DLD1 (cell line): ENCODE measurements at regions not wholly inside any gene's neighbourhood (a gene's known extent, or its start where the extent isn't known, plus 50 kb on each side); places are given as distances from the start of the nearest gene placed in this dataset.

Experiments
- in situ Hi-C: cut with HindIII; loops from 2 replicates; pipeline ENCODE4 v1.10.0; 2017; ENCODE audit warnings: low sequenced_read_pairs

- in situ Hi-C loops, result no loop called here
These were observed 686.3 kb downstream of the LIG4 start for GRCh38 chr13:107529035-107529434.

DNA sequence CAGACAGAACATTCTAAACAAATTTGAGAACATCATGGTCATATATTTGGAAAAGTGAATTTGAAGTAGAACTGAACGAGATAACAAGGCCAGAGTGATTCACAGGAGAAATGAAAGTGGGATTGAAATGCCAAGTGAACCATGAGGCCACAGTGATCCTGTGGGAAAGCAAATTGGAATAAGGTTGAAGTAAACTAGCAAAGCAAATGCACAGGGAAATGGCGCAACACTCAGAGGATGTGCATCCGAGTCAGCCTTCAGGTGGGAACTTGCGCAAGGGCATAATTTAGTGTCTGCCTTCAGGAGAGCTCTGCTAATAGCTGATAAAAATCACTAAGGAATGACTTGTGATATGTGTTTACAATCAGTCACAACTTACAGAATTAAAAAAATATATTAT is 696.6 kb downstream of the LIG4 start:
- in situ Hi-C loops, result no loop called here

DNA sequence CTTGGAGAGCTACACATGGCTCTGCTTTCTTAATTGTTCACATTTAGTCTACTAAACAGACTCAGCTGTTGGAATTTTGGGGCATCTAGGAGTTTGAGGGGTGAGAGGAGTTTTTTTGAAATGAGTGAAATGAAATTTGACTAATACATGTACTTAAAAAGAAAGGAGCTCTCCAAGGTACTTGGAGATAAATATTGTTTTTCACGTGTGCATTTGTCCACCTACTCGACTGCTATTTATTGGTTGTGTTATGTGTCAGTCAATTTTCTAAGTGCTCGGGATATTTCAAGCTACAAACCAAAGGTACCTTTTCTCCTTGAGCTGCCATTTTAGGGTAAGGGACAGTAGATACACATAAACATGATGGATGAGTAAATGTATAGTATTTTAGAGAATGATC is 697.0 kb downstream of the LIG4 start:
- in situ Hi-C loops, result no loop called here

- in situ Hi-C loops, result no loop called here
These were observed 698.8 kb downstream of the LIG4 start for GRCh38 chr13:107516517-107516916.

GRCh38 chr13:107512551-107512950 is 702.8 kb downstream of the LIG4 start:
- in situ Hi-C loops, result no loop called here

DNA sequence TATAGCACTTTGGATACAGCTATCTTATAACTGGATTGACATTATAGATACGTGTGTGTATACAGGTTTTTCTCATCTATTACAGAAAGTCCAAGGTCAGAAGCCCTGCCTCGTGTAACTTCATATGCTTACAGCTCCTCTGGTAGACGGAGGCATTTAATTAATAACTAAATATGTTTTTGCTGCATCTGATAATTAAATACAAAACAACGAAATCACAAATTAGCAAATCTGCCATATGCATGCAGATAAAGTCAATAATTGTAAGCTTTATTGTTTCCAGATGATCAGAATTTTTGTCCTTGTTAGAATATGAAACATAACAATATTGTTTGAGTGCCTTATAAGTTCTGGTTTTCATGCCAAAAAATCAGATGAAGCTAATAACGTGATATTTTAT is 717.7 kb downstream of the LIG4 start:
- in situ Hi-C loops, result no loop called here

DNA sequence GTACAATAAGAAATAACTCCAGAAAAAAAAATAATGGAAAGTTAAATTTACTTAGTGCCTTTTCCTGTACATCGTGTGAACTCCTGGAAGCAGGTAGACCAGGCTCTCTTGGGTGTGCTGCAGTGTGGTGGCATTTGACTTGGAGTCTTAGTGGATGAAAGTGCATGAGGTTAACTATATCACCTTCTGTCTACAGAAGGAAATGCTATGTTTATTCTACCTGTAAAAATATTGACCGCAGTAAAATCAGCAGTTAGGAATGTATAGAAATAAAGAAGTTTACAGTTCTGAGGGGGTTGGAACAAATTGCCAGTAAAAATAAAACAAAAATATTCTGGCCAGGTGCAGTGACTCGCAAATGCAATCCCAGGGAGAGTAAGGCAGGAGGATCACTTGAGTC is 722.1 kb downstream of the LIG4 start:
- in situ Hi-C loops, result no loop called here

DNA sequence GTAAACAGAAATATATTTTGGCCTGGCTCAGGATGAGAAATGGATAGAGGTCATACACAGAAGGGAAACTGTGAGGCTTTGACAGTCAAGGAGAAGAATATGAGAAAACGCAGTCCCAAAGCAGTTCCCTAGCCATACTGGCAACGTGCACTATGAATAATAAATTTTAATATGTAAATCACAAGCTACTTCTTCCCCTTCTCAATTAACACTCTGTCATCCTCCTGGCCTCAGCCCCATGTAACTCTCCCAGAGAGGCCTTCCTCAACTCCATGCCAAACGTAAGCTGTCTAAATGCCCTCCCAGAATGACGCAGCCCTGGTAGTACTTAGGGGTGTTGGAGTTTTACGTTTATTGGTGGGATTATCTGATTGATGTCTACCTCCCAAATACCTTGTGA is 732.6 kb downstream of the LIG4 start:
- in situ Hi-C loops, result no loop called here

- in situ Hi-C loops, result no loop called here
These were observed 735.2 kb downstream of the LIG4 start for GRCh38 chr13:107480130-107480529.

DNA sequence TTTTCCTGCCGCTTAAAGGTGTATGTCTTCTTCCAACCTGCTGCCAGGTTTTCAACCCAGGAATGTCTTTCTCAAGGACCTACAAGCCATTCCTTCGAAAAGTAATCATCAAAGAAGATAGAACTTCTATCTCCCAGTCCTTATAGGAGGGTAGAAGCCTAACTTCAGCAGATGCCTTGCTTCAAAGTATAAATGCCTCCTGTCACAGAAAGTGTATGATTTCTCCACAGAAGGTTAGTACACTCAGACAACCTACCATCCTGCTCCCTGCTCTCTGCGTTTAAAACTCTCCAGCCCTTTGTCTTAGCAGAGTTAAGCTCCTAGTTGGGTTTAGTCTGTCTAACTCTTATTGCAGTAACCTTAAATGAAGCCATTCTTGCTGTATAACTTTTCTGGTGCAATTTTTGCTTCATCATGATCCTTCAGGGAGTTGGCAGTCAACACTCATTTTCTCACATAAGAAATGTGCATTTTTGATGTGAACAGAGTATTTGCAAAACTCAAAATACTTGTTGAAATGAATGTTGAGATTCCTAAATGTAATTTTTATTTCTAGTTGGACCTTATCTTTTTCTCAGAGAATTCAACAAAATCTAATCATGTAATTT is 737.5 kb downstream of the LIG4 start:
- in situ Hi-C loops, result no loop called here

DNA sequence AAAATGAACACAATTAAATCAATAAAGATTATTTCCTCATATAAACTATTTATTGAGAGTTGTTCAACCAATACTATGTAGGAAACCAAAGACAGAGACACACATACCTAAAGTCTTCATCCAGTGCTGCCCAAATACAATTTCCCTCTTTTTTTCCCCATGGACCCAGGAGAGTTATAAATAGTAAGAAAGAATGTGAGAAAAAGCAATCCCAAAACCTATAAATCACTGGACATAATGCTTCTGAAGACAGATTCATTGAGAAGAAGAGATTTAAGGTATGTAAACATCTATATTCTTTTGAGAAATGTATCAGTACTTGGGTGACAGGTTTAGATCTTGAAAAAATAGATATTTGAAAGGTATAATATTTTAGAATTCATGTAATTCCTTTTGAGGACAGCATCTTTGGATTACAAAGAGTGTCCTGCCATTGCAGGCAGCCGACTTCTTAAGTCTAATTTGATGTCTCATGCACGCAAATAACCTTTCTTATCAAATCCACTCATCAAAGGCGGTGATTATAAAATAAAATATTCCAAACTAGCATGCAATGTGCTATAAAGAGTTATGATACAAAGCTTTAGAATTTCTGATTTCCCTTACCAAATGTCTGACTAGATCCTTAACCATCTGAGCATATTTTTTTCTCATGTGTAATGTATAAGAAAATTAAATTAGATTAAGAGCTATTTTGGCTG is 739.4 kb downstream of the LIG4 start:
- in situ Hi-C loops, result no loop called here

GRCh38 chr13:107473253-107473652 is 742.1 kb downstream of the LIG4 start:
- in situ Hi-C loops, result no loop called here

DNA sequence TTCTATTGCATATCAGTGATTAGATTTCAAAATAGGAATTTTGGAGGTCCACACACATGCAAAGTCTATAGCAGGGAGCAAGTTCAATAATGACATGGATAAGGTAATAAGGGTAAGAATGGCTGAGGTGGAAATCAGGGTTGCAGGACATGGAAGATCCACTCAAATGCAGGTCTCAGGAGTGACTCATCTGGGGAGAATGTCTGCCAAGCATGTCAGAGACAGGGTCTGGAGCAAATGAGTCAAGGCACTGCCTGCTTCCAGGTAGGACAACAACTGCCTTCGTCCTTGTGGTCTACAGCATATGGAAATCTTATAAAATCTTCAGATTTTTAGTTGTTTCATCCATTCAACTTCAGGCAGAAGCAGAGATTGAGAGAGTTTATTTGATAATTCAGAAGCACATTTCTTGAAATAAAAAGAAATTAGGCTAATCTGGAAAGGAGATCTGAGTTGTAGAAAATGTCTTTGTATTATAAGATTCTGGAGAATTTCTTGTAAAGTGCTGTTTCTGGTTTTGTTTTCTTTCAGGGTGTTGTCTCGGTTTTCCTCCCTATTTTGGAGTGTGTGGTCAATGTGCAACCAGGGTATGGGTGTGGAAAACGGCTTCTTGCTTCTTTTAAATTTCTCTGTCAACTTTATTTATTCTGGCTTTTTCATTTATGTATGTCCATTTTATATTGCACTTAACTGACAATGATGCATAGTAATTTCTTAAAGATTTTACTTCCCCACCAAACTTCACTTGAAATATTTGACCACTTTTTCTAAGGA is 748.8 kb downstream of the LIG4 start:
- in situ Hi-C loops, result no loop called here

- in situ Hi-C loops, result no loop called here
These were observed 752.8 kb downstream of the LIG4 start for GRCh38 chr13:107462501-107462900.

DNA sequence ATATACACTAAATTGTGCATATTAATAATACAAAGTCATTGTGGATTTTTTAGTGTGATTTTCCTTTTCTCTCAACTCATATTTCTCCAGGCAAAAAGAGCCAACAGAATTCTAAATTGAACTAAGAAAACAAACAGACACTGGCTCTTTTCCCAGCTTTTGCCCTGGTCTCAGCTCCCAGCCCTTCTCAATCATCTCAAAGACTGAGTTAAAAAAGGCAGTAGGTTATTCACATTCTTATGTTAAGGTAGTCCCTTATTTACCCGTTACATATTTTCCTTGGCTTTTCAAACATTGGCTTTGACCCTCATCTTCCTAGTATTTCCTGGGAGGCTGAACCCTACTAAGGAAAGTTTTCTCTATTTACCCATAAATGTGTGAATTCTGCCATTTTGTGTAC is 753.6 kb downstream of the LIG4 start:
- in situ Hi-C loops, result no loop called here

- in situ Hi-C loops, result no loop called here
These were observed 755.9 kb downstream of the LIG4 start for GRCh38 chr13:107459430-107459829.

- in situ Hi-C loops, result no loop called here
These were observed 757.1 kb downstream of the LIG4 start for GRCh38 chr13:107458269-107458668.

DNA sequence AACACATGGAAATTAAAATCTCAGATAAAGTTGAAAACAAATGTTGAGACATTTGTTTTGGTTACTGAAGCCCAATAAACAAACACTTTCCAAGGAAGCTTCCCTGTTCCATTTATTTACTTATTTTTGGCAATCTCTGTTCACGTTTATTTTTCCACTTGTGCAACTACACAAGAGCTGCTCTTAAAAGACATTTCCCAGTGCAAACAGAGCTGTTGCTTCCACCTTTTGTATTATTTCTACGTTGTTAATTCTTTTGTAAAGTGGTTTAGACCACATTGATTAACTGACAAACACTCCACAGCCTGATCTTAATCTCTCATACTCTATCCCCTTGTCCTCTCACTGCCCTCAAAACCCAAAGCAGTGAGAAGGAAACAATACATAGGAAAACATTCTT is 757.6 kb downstream of the LIG4 start:
- in situ Hi-C loops, result no loop called here

GRCh38 chr13:107456431-107456830 is 758.9 kb downstream of the LIG4 start:
- in situ Hi-C loops, result no loop called here

GRCh38 chr13:107452833-107453232 is 762.5 kb downstream of the LIG4 start:
- in situ Hi-C loops, result no loop called here

- in situ Hi-C loops, result no loop called here
These were observed 764.4 kb downstream of the LIG4 start for GRCh38 chr13:107450931-107451330.

- in situ Hi-C loops, result no loop called here
These were observed 764.9 kb downstream of the LIG4 start for GRCh38 chr13:107450431-107450830.
